GM23338 (cell line): ENCODE measurements at regions not wholly inside any gene's neighbourhood (a gene's known extent, or its start where the extent isn't known, plus 50 kb on each side); places are given as distances from the start of the nearest gene placed in this dataset.

Source experiments
- ATAC-seq: fragments of 200-7000 bp; cut with Tn5 transposase; 3 replicates; pipeline ENCODE4 v1.9.1; 2020
- DNase-seq: peaks from one replicate; pipeline ENCODE4 v3.0.0-alpha.2; 2015; ENCODE audit warnings: low spot score
- H2AFZ ChIP-seq: fragments of 200-600 bp; sonication (generic); 2 replicates; pipeline ENCODE4 v1.8.0; 2016; ENCODE audit warnings: antibody characterized with exemption, mild to moderate bottlenecking, moderate library complexity
- H3F3A ChIP-seq: fragments of 200-600 bp; sonication (generic); replicated peaks from 2 replicates; pipeline ENCODE4 v1.8.0; 2017; ENCODE audit warnings: antibody characterized with exemption, mixed run types, low read depth
- H3K27ac ChIP-seq: fragments of 200-600 bp; sonication (generic); 2 replicates; pipeline ENCODE4 v1.6.1; 2016; ENCODE audit warnings: low read depth
- H3K27me3 ChIP-seq: fragments of 200-600 bp; sonication (generic); 2 replicates; pipeline ENCODE4 v1.8.0; 2016; ENCODE audit warnings: mild to moderate bottlenecking, mixed run types, moderate library complexity; ENCODE audit not compliant: insufficient read depth
- H3K36me3 ChIP-seq: fragments of 200-600 bp; sonication (generic); 2 replicates; pipeline ENCODE4 v1.8.0; 2016; ENCODE audit warnings: mild to moderate bottlenecking; ENCODE audit not compliant: insufficient read depth
- H3K4me1 ChIP-seq: fragments of 200-600 bp; sonication (generic); 2 replicates; pipeline ENCODE4 v1.8.0; 2016; ENCODE audit warnings: mild to moderate bottlenecking, moderate library complexity; ENCODE audit not compliant: insufficient read depth
- H3K4me2 ChIP-seq: fragments of 200-600 bp; sonication (generic); 2 replicates; pipeline ENCODE4 v1.7.1; 2017; ENCODE audit warnings: mixed run types
- H3K4me3 ChIP-seq: fragments of 200-600 bp; sonication (generic); 2 replicates; pipeline ENCODE4 v1.6.1; 2016; ENCODE audit warnings: mixed run types
- H3K79me2 ChIP-seq: fragments of 200-600 bp; sonication (generic); replicated peaks from 2 replicates; pipeline ENCODE4 v1.8.0; 2017; ENCODE audit warnings: mild to moderate bottlenecking; ENCODE audit not compliant: insufficient read depth
- H3K9me2 ChIP-seq: fragments of 200-600 bp; sonication (generic); 2 replicates; pipeline ENCODE4 v1.8.0; 2017; ENCODE audit not compliant: insufficient read depth
- H4K20me1 ChIP-seq: fragments of 200-600 bp; sonication (generic); replicated peaks from 2 replicates; pipeline ENCODE4 v1.8.0; 2017; ENCODE audit warnings: mild to moderate bottlenecking; ENCODE audit not compliant: insufficient read depth
- H3K27ac Mint-ChIP-seq: 2 replicates; pipeline ENCODE4 v1.8.0; 2020; ENCODE audit warnings: inconsistent platforms, mild to moderate bottlenecking, moderate library complexity, mixed read lengths
- H3K27me3 Mint-ChIP-seq: 3 replicates; pipeline ENCODE4 v1.8.0; 2022; ENCODE audit warnings: low read depth, mild to moderate bottlenecking, moderate library complexity, mixed read lengths, inconsistent platforms; ENCODE audit not compliant: insufficient read depth, poor library complexity
- H3K36me3 Mint-ChIP-seq: 3 replicates; pipeline ENCODE4 v1.8.0; 2021; ENCODE audit warnings: low read depth, mild to moderate bottlenecking, inconsistent platforms, moderate library complexity, mixed read lengths
- H3K4me1 Mint-ChIP-seq: 3 replicates; pipeline ENCODE4 v1.8.0; 2020; ENCODE audit warnings: mild to moderate bottlenecking, inconsistent platforms, mixed read lengths
- H3K4me3 Mint-ChIP-seq: 3 replicates; pipeline ENCODE4 v1.8.0; 2021; ENCODE audit warnings: moderate library complexity, mild to moderate bottlenecking, inconsistent platforms, mixed read lengths
- H3K9me3 Mint-ChIP-seq: 3 replicates; pipeline ENCODE4 v1.8.0; 2020; ENCODE audit warnings: moderate library complexity, mild to moderate bottlenecking, inconsistent platforms, mixed read lengths
- CREB1 ChIP-seq: fragments of 250-450 bp; sonication (Bioruptor Pico); IDR thresholded peaks from 2 replicates; pipeline ENCODE4 v1.5.0; 2020; ENCODE audit warnings: low read depth, mild to moderate bottlenecking, moderate library complexity
- CTCF ChIP-seq, 2 experiments: fragments of 200-600 bp in 1 of 2; sonication (generic) in 1 of 2; conservative IDR thresholded peaks; 2 replicates each; pipeline versions ENCODE4 v1.5.1 to v1.6.1; 2016 to 2017; ENCODE audit warnings: antibody characterized with exemption in 2 of 2, low read depth in 2 of 2, mild to moderate bottlenecking in 2 of 2, moderate library complexity in 1 of 2
- ETS1 ChIP-seq: IDR thresholded peaks from 2 replicates; pipeline ENCODE4 v1.6.1; 2016; ENCODE audit warnings: antibody characterized with exemption
- EZH2 ChIP-seq: fragments of 200-600 bp; sonication (generic); IDR thresholded peaks from one replicate; pipeline ENCODE4 v1.8.0; 2017; ENCODE audit warnings: antibody characterized with exemption, mild to moderate bottlenecking, low read depth; ENCODE audit not compliant: unreplicated experiment
- EZH2phosphoT487 ChIP-seq: fragments of 200-600 bp; sonication (generic); IDR thresholded peaks from one replicate; pipeline ENCODE4 v1.8.1; 2018; ENCODE audit warnings: antibody characterized with exemption; ENCODE audit not compliant: unreplicated experiment
- JUNB ChIP-seq: IDR thresholded peaks from one replicate; pipeline ENCODE4 v1.6.1; 2016; ENCODE audit warnings: antibody characterized with exemption; ENCODE audit not compliant: unreplicated experiment
- NANOG ChIP-seq: IDR thresholded peaks from 2 replicates; pipeline ENCODE4 v1.6.1; 2016; ENCODE audit warnings: antibody characterized with exemption, borderline replicate concordance
- POLR2AphosphoS5 ChIP-seq: IDR thresholded peaks from 2 replicates; pipeline ENCODE4 v1.6.1; 2016; ENCODE audit warnings: antibody characterized with exemption, low read depth
- REST ChIP-seq: IDR thresholded peaks from one replicate; pipeline ENCODE4 v1.6.1; 2018; ENCODE audit warnings: antibody characterized with exemption; ENCODE audit not compliant: unreplicated experiment
- STAT1 ChIP-seq: IDR thresholded peaks from one replicate; pipeline ENCODE4 v1.6.1; 2016; ENCODE audit warnings: antibody characterized with exemption; ENCODE audit not compliant: unreplicated experiment
- ZNF114 ChIP-seq: fragments of 250-450 bp; sonication (Bioruptor Pico); IDR thresholded peaks from 2 replicates; pipeline ENCODE4 v1.5.0; 2020; ENCODE audit warnings: mild to moderate bottlenecking, moderate library complexity
- ZNF331 ChIP-seq: fragments of 250-450 bp; sonication (Bioruptor Pico); IDR thresholded peaks from 2 replicates; pipeline ENCODE4 v1.5.0; 2020; ENCODE audit warnings: low read depth, mild to moderate bottlenecking, moderate library complexity
- ZNF462 ChIP-seq: fragments of 250-450 bp; sonication (Bioruptor Pico); IDR thresholded peaks from 2 replicates; pipeline ENCODE4 v1.5.0; 2020; ENCODE audit warnings: mild to moderate bottlenecking, moderate library complexity

GRCh38 chr2:240249423-240250149 lies 109.1 kb upstream of the OTOS start:
- no peaks in the 10 kb centered on the region for H3K4me1 ChIP-seq
- H3K36me3 ChIP-seq: no peaks in the 10 kb centered on the region
- ATAC-seq (peak; percentile 14), DNase-seq (no peak)
- Mint-ChIP-seq H3K27ac (no peak overlapping the region), H3K4me3 (no peak overlapping the region), H3K9me3 (no peaks in the 10 kb centered on the region), H3K27me3 (peaks cover 5% of the 10 kb centered on the region), H3K36me3 (no peaks in the 10 kb centered on the region), H3K4me1 (peaks cover 3% of the 10 kb centered on the region)
- H3F3A ChIP-seq: no peaks in the 10 kb centered on the region
- no peak overlapping the region for H2AFZ ChIP-seq
- no peak overlapping the region for H3K4me3 ChIP-seq
- no peak overlapping the region for H3K4me2 ChIP-seq
- no peak overlapping the region for H3K27ac ChIP-seq
- no peaks in the 10 kb centered on the region for H3K27me3 ChIP-seq
- H4K20me1 ChIP-seq: no peaks in the 10 kb centered on the region
- TF ChIP-seq ZNF331 (CRISPR knock-in tag) (no peak), EZH2 (no peak), ZNF114 (CRISPR knock-in tag) (no peak), CREB1 (CRISPR knock-in tag) (no peak), ETS1 (no peak), NANOG (no peak), JUNB (no peak), CTCF (conservative IDR thresholded peaks at IDR 0.05; ENCODE audit: low read depth in 2 of 2) (no peak), EZH2phosphoT487 (no peak), STAT1 (no peak), ZNF462 (CRISPR knock-in tag) (no peak), POLR2AphosphoS5 (no peak), REST (no peak)
- H3K9me2 ChIP-seq: peaks cover 6% of the 10 kb centered on the region; the same call in 1 of the 2 replicates
- no peaks in the 10 kb centered on the region for H3K79me2 ChIP-seq
